COLO668 (cell line): ENCODE measurements at regions not wholly inside any gene's neighbourhood (a gene's known extent, or its start where the extent isn't known, plus 50 kb on each side); places are given as distances from the start of the nearest gene placed in this dataset.

Experiments used
- DNase-seq: peaks from one replicate; lab custom pipeline; 2025; ENCODE audit not compliant: unreplicated experiment; lab: John Stamatoyannopoulos, UW

GRCh38 chr2:23132000-23132399 lies 253.0 kb upstream of the KLHL29 start:
- no peak for DNase-seq

- no peak for DNase-seq
Measured at GRCh38 chr2:23132823-23133595, 252.0 kb upstream of the KLHL29 start.

- DNase-seq: no peak
Measured at GRCh38 chr2:23134726-23135125, 250.3 kb upstream of the KLHL29 start.

GRCh38 chr2:23135481-23136100 lies 249.4 kb upstream of the KLHL29 start:
- DNase-seq: no peak

- no peak for DNase-seq
Measured at GRCh38 chr2:23137166-23137565, 247.8 kb upstream of the KLHL29 start.

GRCh38 chr2:23138701-23139100 lies 246.3 kb upstream of the KLHL29 start:
- DNase-seq: no peak

- DNase-seq: no peak
Measured at GRCh38 chr2:23145460-23145859, 239.5 kb upstream of the KLHL29 start.

- DNase-seq: no peak
Measured at GRCh38 chr2:23146011-23146410, 239.0 kb upstream of the KLHL29 start.

- no peak for DNase-seq
Measured at GRCh38 chr2:23148342-23148741, 236.6 kb upstream of the KLHL29 start.

- DNase-seq: no peak
Measured at GRCh38 chr2:23149777-23150176, 235.2 kb upstream of the KLHL29 start.

GRCh38 chr2:23153484-23153883 lies 231.5 kb upstream of the KLHL29 start:
- no peak for DNase-seq

GRCh38 chr2:23155022-23155421 lies 230.0 kb upstream of the KLHL29 start:
- no peak for DNase-seq

GRCh38 chr2:23157812-23158211 lies 227.2 kb upstream of the KLHL29 start:
- no peak for DNase-seq

- DNase-seq: no peak
Measured at GRCh38 chr2:23158306-23158705, 226.7 kb upstream of the KLHL29 start.

- DNase-seq: no peak
Measured at GRCh38 chr2:23159746-23160405, 225.1 kb upstream of the KLHL29 start.

- no peak for DNase-seq
Measured at GRCh38 chr2:23164173-23164572, 220.8 kb upstream of the KLHL29 start.

- no peak for DNase-seq
Measured at GRCh38 chr2:23169896-23170295, 215.1 kb upstream of the KLHL29 start.

- no peak for DNase-seq
Measured at GRCh38 chr2:23171108-23171507, 213.9 kb upstream of the KLHL29 start.

- no peak for DNase-seq
Measured at GRCh38 chr2:23178396-23178795, 206.6 kb upstream of the KLHL29 start.

GRCh38 chr2:23183733-23184132 lies 201.2 kb upstream of the KLHL29 start:
- no peak for DNase-seq

GRCh38 chr2:23198316-23199114 lies 186.5 kb upstream of the KLHL29 start:
- no peak for DNase-seq
